Activated CD8-positive, alpha-beta T cell treated with anti-CD3 and anti-CD28 coated beads for 36 hours (primary cell): ENCODE measurements at regions not wholly inside any gene's neighbourhood (a gene's known extent, or its start where the extent isn't known, plus 50 kb on each side); places are given as distances from the start of the nearest gene placed in this dataset.

Experiments
- ATAC-seq: fragments of 200-7000 bp; cut with Tn5 transposase; one replicate; pipeline ENCODE4 v1.10.0; 2021; ENCODE audit warnings: mild to moderate bottlenecking, moderate library complexity
- CTCF ChIA-PET: fragments of 350-600 bp; sonication (Branson Sonifier 250); formaldehyde crosslinking; loops from one replicate; lab custom pipeline; 2021; ENCODE audit warnings: antibody characterized with exemption; lab: Charles Lee
- POLR2A ChIA-PET: fragments of 350-600 bp; sonication (Branson Sonifier 250); formaldehyde crosslinking; loops from one replicate; lab custom pipeline; 2021; ENCODE audit warnings: antibody characterized with exemption; lab: Charles Lee
- DNase-seq: peaks from one replicate; pipeline ENCODE4 v3.0.0-alpha.2; 2020
- H3K27ac Mint-ChIP-seq: one replicate; pipeline ENCODE4 v1.8.0; 2021; ENCODE audit warnings: mild to moderate bottlenecking, mixed read lengths
- H3K27me3 Mint-ChIP-seq: one replicate; pipeline ENCODE4 v1.8.0; 2021; ENCODE audit warnings: mixed read lengths
- H3K36me3 Mint-ChIP-seq: one replicate; pipeline ENCODE4 v1.8.0; 2021; ENCODE audit warnings: low read depth, mixed read lengths
- H3K4me1 Mint-ChIP-seq: one replicate; pipeline ENCODE4 v1.8.0; 2021; ENCODE audit warnings: low read depth, mixed read lengths
- H3K4me3 Mint-ChIP-seq: one replicate; pipeline ENCODE4 v1.8.0; 2021; ENCODE audit warnings: mild to moderate bottlenecking, moderate library complexity, mixed read lengths
- H3K9me3 Mint-ChIP-seq: one replicate; pipeline ENCODE4 v1.8.0; 2021; ENCODE audit warnings: mixed read lengths
- CTCF ChIP-seq: fragments of 200-600 bp; IDR thresholded peaks from one replicate; pipeline ENCODE4 v1.8.0; 2022; ENCODE audit warnings: antibody characterized with exemption, mild to moderate bottlenecking
- intact Hi-C: fragments of 100-400 bp; cut with micrococcal nuclease; formaldehyde crosslinking; loops from one replicate; pipeline ENCODE4 v1.10.0; 2022

- Mint-ChIP-seq H3K27me3 (no peaks in the 10 kb centered on the region), H3K27ac (no peak overlapping the region), H3K4me3 (no peak overlapping the region), H3K36me3 (no peaks in the 10 kb centered on the region), H3K9me3 (no peaks in the 10 kb centered on the region), H3K4me1 (no peaks in the 10 kb centered on the region)
- POLR2A ChIA-PET = no interaction called here
- CTCF ChIA-PET = no interaction called here
- DNase-seq (no peak), ATAC-seq (no peak)
- intact Hi-C loops = loop anchor here (10.0 kb wide), 1 partner anchor 215 kb away; no protein-coding TSS in a partner anchor
- TF ChIP-seq CTCF = no peak
Measured at GRCh38 chr4:111639876-111640275, 505.4 kb upstream of the FAM241A start.

GRCh38 chr4:111641813-111642579 is 503.3 kb upstream of the FAM241A start:
- H3K9me3 Mint-ChIP-seq = no peaks in the 10 kb centered on the region
- ChIA-PET POLR2A (no interaction called here), CTCF (interaction anchor here (1.0 to 1.7 kb wide), 4 partner anchors 32 to 390 kb away, joined by 4 to 5 read pairs (median 4); no protein-coding TSS in a partner anchor)
- H3K27me3 Mint-ChIP-seq = no peaks in the 10 kb centered on the region
- DNase-seq = peak; percentile 62
- H3K4me3 Mint-ChIP-seq = no peak overlapping the region
- intact Hi-C loops = loop anchor here (10.0 kb wide), 1 partner anchor 213 kb away; no protein-coding TSS in a partner anchor
- H3K4me1 Mint-ChIP-seq = no peaks in the 10 kb centered on the region
- no peak overlapping the region for H3K27ac Mint-ChIP-seq
- TF ChIP-seq CTCF = peak; percentile 57
- H3K36me3 Mint-ChIP-seq = no peaks in the 10 kb centered on the region
- ATAC-seq = peak; percentile 53

- no peak overlapping the region for H3K27ac Mint-ChIP-seq
- no peak for DNase-seq
- no peaks in the 10 kb centered on the region for H3K4me1 Mint-ChIP-seq
- H3K36me3 Mint-ChIP-seq = no peaks in the 10 kb centered on the region
- H3K9me3 Mint-ChIP-seq = no peaks in the 10 kb centered on the region
- CTCF ChIA-PET = no interaction called here
- POLR2A ChIA-PET = no interaction called here
- no peak for ATAC-seq
- intact Hi-C loops = loop anchor here (10.0 kb wide), 1 partner anchor 207 kb away; no protein-coding TSS in a partner anchor
- no peak overlapping the region for H3K4me3 Mint-ChIP-seq
- no peaks in the 10 kb centered on the region for H3K27me3 Mint-ChIP-seq
- no peak for TF ChIP-seq CTCF
Measured at GRCh38 chr4:111648056-111648455, 497.2 kb upstream of the FAM241A start.

GRCh38 chr4:111649308-111649707 is 495.9 kb upstream of the FAM241A start:
- ATAC-seq = no peak
- no peak for TF ChIP-seq CTCF
- no peak overlapping the region for H3K4me3 Mint-ChIP-seq
- no peak for DNase-seq
- H3K36me3 Mint-ChIP-seq = no peaks in the 10 kb centered on the region
- CTCF ChIA-PET = no interaction called here
- intact Hi-C loops = loop anchor here (10.0 kb wide), 1 partner anchor 205 kb away; no protein-coding TSS in a partner anchor
- H3K27me3 Mint-ChIP-seq = no peaks in the 10 kb centered on the region
- H3K4me1 Mint-ChIP-seq = no peaks in the 10 kb centered on the region
- H3K27ac Mint-ChIP-seq = no peak overlapping the region
- POLR2A ChIA-PET = no interaction called here
- H3K9me3 Mint-ChIP-seq = no peaks in the 10 kb centered on the region

GRCh38 chr4:111650146-111650545 is 495.1 kb upstream of the FAM241A start:
- no peaks in the 10 kb centered on the region for H3K27me3 Mint-ChIP-seq
- no peak overlapping the region for H3K4me3 Mint-ChIP-seq
- H3K27ac Mint-ChIP-seq = no peak overlapping the region
- no peak for DNase-seq
- no peaks in the 10 kb centered on the region for H3K9me3 Mint-ChIP-seq
- no peaks in the 10 kb centered on the region for H3K4me1 Mint-ChIP-seq
- ChIA-PET CTCF (no interaction called here), POLR2A (no interaction called here)
- H3K36me3 Mint-ChIP-seq = no peaks in the 10 kb centered on the region
- no peak for TF ChIP-seq CTCF
- no peak for ATAC-seq
- intact Hi-C loops = no loop called here
